ENCODE measurements at regions not wholly inside any gene's neighbourhood (a gene's known extent, or its start where the extent isn't known, plus 50 kb on each side); places are given as distances from the start of the nearest gene placed in this dataset.

DNA sequence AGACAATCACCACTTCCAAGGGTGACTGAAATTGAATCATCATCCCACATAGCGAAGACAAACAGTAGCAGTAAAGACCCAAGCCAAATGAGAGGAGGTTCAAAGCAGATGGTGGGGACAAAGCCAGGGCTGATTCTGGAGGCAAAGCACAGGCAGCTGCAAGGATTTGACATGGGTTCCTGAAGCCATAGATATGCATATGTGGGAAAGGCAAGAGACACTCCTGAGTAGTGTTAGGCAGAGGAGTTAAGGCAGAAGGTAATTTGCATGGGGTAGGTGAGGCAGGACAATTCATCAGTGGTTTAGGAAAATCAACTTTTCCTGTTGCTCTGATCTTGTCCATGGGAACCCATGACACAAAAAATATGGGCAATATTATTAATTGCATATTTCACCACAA is 462.8 kb downstream of the FAM181B start:
- H3K9me3 ChIP-seq = no peaks in the 10 kb centered on the region
- DNase-seq (ENCODE audit: low spot score in 2 of 2) = no peak
- no peaks in the 10 kb centered on the region for H3K4me1 ChIP-seq
- in situ Hi-C loops (cut with MboI; ENCODE audit: low sequenced_read_pairs) = no loop called here
- H3K36me3 ChIP-seq (replicated peaks) = no peaks in the 10 kb centered on the region
- no peak overlapping the region for H3K4me3 ChIP-seq
- H3K27me3 ChIP-seq (ENCODE audit: low read depth) = no peaks in the 10 kb centered on the region

- no peak overlapping the region for H3K4me3 ChIP-seq
- DNase-seq (ENCODE audit: low spot score in 2 of 2) = no peak
- no peaks in the 10 kb centered on the region for H3K9me3 ChIP-seq
- H3K27me3 ChIP-seq (ENCODE audit: low read depth) = peaks cover 4% of the 10 kb centered on the region; the same call in 1 of the 2 replicates
- no peaks in the 10 kb centered on the region for H3K36me3 ChIP-seq (replicated peaks)
- in situ Hi-C loops (cut with MboI; ENCODE audit: low sequenced_read_pairs) = no loop called here
- no peaks in the 10 kb centered on the region for H3K4me1 ChIP-seq
Observed at GRCh38 chr11:82268627-82269026, 465.0 kb downstream of the FAM181B start.

GRCh38 chr11:82267186-82267585 is 466.5 kb downstream of the FAM181B start:
- H3K27me3 ChIP-seq (ENCODE audit: low read depth) = peaks cover 4% of the 10 kb centered on the region; the same call in 1 of the 2 replicates
- H3K9me3 ChIP-seq = no peaks in the 10 kb centered on the region
- no peak overlapping the region for H3K4me3 ChIP-seq
- no peak for DNase-seq (ENCODE audit: low spot score in 2 of 2)
- in situ Hi-C loops (cut with MboI; ENCODE audit: low sequenced_read_pairs) = no loop called here
- no peaks in the 10 kb centered on the region for H3K4me1 ChIP-seq
- H3K36me3 ChIP-seq (replicated peaks) = no peaks in the 10 kb centered on the region

GRCh38 chr11:82261367-82261766 is 472.3 kb downstream of the FAM181B start:
- Histone ChIP-seq H3K9me3 (no peaks in the 10 kb centered on the region), H3K27me3 (ENCODE audit: low read depth) (peaks cover 9% of the 10 kb centered on the region; the same call in 1 of the 2 replicates), H3K4me1 (no peaks in the 10 kb centered on the region), H3K4me3 (no peak overlapping the region), H3K36me3 (replicated peaks) (no peaks in the 10 kb centered on the region)
- DNase-seq (ENCODE audit: low spot score in 2 of 2) = no peak
- in situ Hi-C loops (cut with MboI; ENCODE audit: low sequenced_read_pairs) = no loop called here

DNA sequence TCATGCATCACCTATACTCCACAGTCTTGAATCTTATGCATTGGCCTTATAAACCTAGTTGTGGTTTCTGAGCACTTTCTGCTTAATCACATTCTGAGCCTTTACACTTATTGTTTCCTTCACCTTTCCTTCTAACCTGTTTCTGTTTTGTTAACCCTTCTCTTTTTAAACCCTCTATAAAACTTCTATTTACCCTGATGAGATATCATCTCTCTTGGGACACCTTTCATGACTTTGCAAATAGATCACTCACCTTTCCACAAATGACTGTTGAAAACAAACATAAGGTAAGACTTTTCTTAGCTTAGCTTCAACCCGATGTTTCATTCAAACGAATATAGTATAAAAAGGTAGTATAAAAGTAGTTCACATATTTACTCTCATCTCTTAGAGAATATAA is 483.6 kb downstream of the FAM181B start:
- no peaks in the 10 kb centered on the region for H3K4me1 ChIP-seq
- H3K9me3 ChIP-seq = no peaks in the 10 kb centered on the region
- in situ Hi-C loops (cut with MboI; ENCODE audit: low sequenced_read_pairs) = no loop called here
- no peak for DNase-seq (ENCODE audit: low spot score in 2 of 2)
- no peaks in the 10 kb centered on the region for H3K36me3 ChIP-seq (replicated peaks)
- H3K4me3 ChIP-seq = no peak overlapping the region
- no peaks in the 10 kb centered on the region for H3K27me3 ChIP-seq (ENCODE audit: low read depth)

- Histone ChIP-seq H3K4me1 (no peaks in the 10 kb centered on the region), H3K36me3 (replicated peaks) (no peaks in the 10 kb centered on the region), H3K27me3 (ENCODE audit: low read depth) (no peaks in the 10 kb centered on the region), H3K4me3 (no peak overlapping the region), H3K9me3 (no peaks in the 10 kb centered on the region)
- no peak for DNase-seq (ENCODE audit: low spot score in 2 of 2)
- in situ Hi-C loops (cut with MboI; ENCODE audit: low sequenced_read_pairs) = no loop called here
Observed at GRCh38 chr11:82246926-82247325, 486.7 kb downstream of the FAM181B start.

- no peak for DNase-seq (ENCODE audit: low spot score in 2 of 2)
- Histone ChIP-seq H3K36me3 (replicated peaks) (no peaks in the 10 kb centered on the region), H3K4me3 (no peak overlapping the region), H3K4me1 (no peaks in the 10 kb centered on the region), H3K9me3 (no peaks in the 10 kb centered on the region), H3K27me3 (ENCODE audit: low read depth) (no peaks in the 10 kb centered on the region)
- in situ Hi-C loops (cut with MboI; ENCODE audit: low sequenced_read_pairs) = no loop called here
Observed at GRCh38 chr11:82239498-82239897, 494.2 kb downstream of the FAM181B start.

DNA sequence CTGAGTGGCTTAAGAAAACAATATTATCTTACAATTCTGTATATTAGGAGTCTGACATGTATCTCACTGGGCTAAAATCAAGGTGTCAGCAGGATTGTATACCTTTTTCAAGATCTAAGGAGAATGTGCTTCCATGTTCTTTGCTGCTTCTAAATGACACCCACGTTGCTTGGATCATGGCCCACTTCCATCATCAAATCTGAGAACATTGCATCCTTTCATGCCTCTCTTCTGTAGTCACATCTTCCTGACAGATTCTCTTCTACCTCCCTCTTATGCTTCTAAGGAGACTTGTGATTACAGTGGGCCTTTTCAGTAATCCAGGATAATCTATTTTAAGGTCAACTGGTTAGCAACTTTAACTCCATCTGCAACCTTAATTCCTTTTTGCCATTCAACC is 499.4 kb downstream of the FAM181B start:
- Histone ChIP-seq H3K4me3 (no peak overlapping the region), H3K27me3 (ENCODE audit: low read depth) (no peaks in the 10 kb centered on the region; the same call in 1 of the 2 replicates), H3K9me3 (no peaks in the 10 kb centered on the region), H3K36me3 (replicated peaks) (no peaks in the 10 kb centered on the region), H3K4me1 (no peaks in the 10 kb centered on the region)
- no peak for DNase-seq (ENCODE audit: low spot score in 2 of 2)
- in situ Hi-C loops (cut with MboI; ENCODE audit: low sequenced_read_pairs) = no loop called here

DNA sequence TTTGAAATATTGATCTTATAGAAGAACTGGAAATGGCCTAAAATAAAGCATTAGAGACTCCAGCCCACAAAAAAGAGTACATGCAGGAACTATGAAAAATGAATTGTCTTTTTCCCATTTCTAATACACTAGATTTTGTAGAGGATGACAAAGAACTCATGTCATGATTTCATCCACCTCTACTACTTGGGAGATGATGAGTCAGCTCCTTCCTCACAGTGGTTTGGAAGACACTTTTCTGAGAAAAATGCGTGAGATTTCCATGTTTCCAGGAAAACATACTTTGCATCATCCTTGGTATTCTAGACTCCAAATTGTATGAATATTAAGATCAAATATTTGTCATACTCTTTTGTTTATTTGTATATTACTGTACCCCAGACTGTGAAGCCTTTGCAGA is 500.5 kb downstream of the FAM181B start:
- no peak overlapping the region for H3K4me3 ChIP-seq
- no peaks in the 10 kb centered on the region for H3K36me3 ChIP-seq (replicated peaks)
- no peaks in the 10 kb centered on the region for H3K4me1 ChIP-seq
- no peaks in the 10 kb centered on the region; the same call in 1 of the 2 replicates for H3K27me3 ChIP-seq (ENCODE audit: low read depth)
- DNase-seq (ENCODE audit: low spot score in 2 of 2) = no peak
- H3K9me3 ChIP-seq = no peaks in the 10 kb centered on the region
- in situ Hi-C loops (cut with MboI; ENCODE audit: low sequenced_read_pairs) = no loop called here

DNA sequence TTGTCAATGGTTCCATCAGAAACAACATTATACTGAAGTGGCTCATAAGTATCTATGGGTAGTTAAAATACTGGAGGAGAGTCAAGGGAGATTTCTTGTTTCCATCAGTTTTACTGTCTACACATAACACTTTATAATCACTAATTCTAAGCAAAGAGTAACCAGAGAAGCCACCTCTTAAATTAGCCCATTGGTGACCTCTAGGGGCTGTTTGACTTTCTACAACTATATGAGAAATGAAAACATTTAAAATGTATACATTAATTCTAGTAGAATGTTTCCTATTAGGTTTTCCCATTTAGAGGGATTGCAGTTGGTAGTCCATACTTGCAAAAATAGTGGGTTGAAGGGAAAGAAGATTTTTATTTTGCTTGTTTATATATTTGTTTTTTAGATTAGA is 504.3 kb downstream of the FAM181B start:
- Histone ChIP-seq H3K9me3 (no peaks in the 10 kb centered on the region), H3K36me3 (replicated peaks) (no peaks in the 10 kb centered on the region), H3K4me3 (no peak overlapping the region), H3K27me3 (ENCODE audit: low read depth) (peaks cover 3% of the 10 kb centered on the region; the same call in 1 of the 2 replicates), H3K4me1 (no peaks in the 10 kb centered on the region)
- peak in 1 of 2 experiments; percentile 31 for DNase-seq (ENCODE audit: low spot score in 2 of 2)
- in situ Hi-C loops (cut with MboI; ENCODE audit: low sequenced_read_pairs) = no loop called here

DNA sequence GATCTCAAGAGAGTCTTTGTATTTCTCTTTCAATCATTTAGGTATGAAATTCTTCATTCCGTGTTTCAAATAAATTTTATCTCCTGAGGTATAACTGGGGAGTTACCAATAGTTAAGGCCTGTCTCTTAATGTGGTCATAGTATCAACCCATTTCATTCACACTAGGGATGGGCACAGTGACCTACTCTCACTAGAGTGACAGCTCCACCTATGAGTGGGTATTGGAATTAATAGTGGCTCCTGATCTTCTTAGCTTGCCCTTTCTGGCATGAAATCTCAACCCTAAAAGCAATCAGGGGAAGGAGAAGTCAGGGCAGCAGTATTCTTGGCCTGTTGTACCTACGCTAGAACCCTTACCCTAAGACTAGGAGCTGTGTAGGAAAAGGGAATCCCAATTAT is 507.7 kb downstream of the FAM181B start:
- peaks cover 3% of the 10 kb centered on the region; the same call in 1 of the 2 replicates for H3K27me3 ChIP-seq (ENCODE audit: low read depth)
- in situ Hi-C loops (cut with MboI; ENCODE audit: low sequenced_read_pairs) = no loop called here
- DNase-seq (ENCODE audit: low spot score in 2 of 2) = no peak
- no peak overlapping the region for H3K4me3 ChIP-seq
- no peaks in the 10 kb centered on the region for H3K9me3 ChIP-seq
- H3K4me1 ChIP-seq = no peaks in the 10 kb centered on the region
- no peaks in the 10 kb centered on the region for H3K36me3 ChIP-seq (replicated peaks)

GRCh38 chr11:82225502-82225901 is 508.2 kb downstream of the FAM181B start:
- Histone ChIP-seq H3K4me1 (no peaks in the 10 kb centered on the region), H3K27me3 (ENCODE audit: low read depth) (peaks cover 3% of the 10 kb centered on the region; the same call in 1 of the 2 replicates), H3K36me3 (replicated peaks) (no peaks in the 10 kb centered on the region), H3K4me3 (no peak overlapping the region), H3K9me3 (no peaks in the 10 kb centered on the region)
- in situ Hi-C loops (cut with MboI; ENCODE audit: low sequenced_read_pairs) = no loop called here
- DNase-seq (ENCODE audit: low spot score in 2 of 2) = no peak

- H3K9me3 ChIP-seq = no peaks in the 10 kb centered on the region
- H3K4me3 ChIP-seq = no peak overlapping the region
- H3K27me3 ChIP-seq (ENCODE audit: low read depth) = no peaks in the 10 kb centered on the region; the same call in 1 of the 2 replicates
- in situ Hi-C loops (cut with MboI; ENCODE audit: low sequenced_read_pairs) = no loop called here
- no peaks in the 10 kb centered on the region for H3K36me3 ChIP-seq (replicated peaks)
- H3K4me1 ChIP-seq = no peaks in the 10 kb centered on the region
- DNase-seq (ENCODE audit: low spot score in 2 of 2) = no peak
Observed at GRCh38 chr11:82216927-82217570, 516.6 kb downstream of the FAM181B start.

GRCh38 chr11:82210011-82210410 is 523.7 kb downstream of the FAM181B start:
- no peaks in the 10 kb centered on the region for H3K27me3 ChIP-seq (ENCODE audit: low read depth)
- H3K9me3 ChIP-seq = no peaks in the 10 kb centered on the region
- in situ Hi-C loops (cut with MboI; ENCODE audit: low sequenced_read_pairs) = no loop called here
- H3K4me3 ChIP-seq = no peak overlapping the region
- no peaks in the 10 kb centered on the region for H3K4me1 ChIP-seq
- H3K36me3 ChIP-seq (replicated peaks) = no peaks in the 10 kb centered on the region
- no peak for DNase-seq (ENCODE audit: low spot score in 2 of 2)

- no peaks in the 10 kb centered on the region for H3K27me3 ChIP-seq (ENCODE audit: low read depth)
- no peaks in the 10 kb centered on the region for H3K9me3 ChIP-seq
- H3K36me3 ChIP-seq (replicated peaks) = no peaks in the 10 kb centered on the region
- H3K4me3 ChIP-seq = no peak overlapping the region
- no peak for DNase-seq (ENCODE audit: low spot score in 2 of 2)
- in situ Hi-C loops (cut with MboI; ENCODE audit: low sequenced_read_pairs) = no loop called here
- no peaks in the 10 kb centered on the region for H3K4me1 ChIP-seq
Observed at GRCh38 chr11:82195283-82195682, 538.4 kb downstream of the FAM181B start.

Measured in HAP-1 (cell line).